Neuronal stem cell (in vitro differentiated cells): ENCODE measurements at regions not wholly inside any gene's neighbourhood (a gene's known extent, or its start where the extent isn't known, plus 50 kb on each side); places are given as distances from the start of the nearest gene placed in this dataset.
A peak's percentile ranks its signal among the peaks of the same experiment; 100 is the strongest.

Experiments
- DNase-seq: peaks from one replicate; pipeline ENCODE4 v3.0.0-alpha.2; 2013; ENCODE audit warnings: low spot score
- H2AFZ ChIP-seq: one replicate; pipeline ENCODE4 v1.6.1; 2013; ENCODE audit warnings: mild to moderate bottlenecking, low read length, inconsistent platforms
- H2AK5ac ChIP-seq: 2 replicates; pipeline ENCODE4 v1.6.1; 2013; ENCODE audit warnings: low read depth, mild to moderate bottlenecking, inconsistent platforms, low read length, moderate library complexity, mixed read lengths
- H2BK120ac ChIP-seq: 2 replicates; pipeline ENCODE4 v1.6.1; 2013; ENCODE audit warnings: low read depth, mild to moderate bottlenecking, inconsistent platforms, low read length, moderate library complexity, mixed read lengths
- H2BK12ac ChIP-seq: one replicate; pipeline ENCODE4 v1.6.1; 2013; ENCODE audit warnings: low read length, inconsistent platforms
- H2BK15ac ChIP-seq: 2 replicates; pipeline ENCODE4 v1.6.1; 2013; ENCODE audit warnings: mild to moderate bottlenecking, low read length, inconsistent platforms, mixed read lengths
- H2BK5ac ChIP-seq: one replicate; pipeline ENCODE4 v1.6.1; 2013; ENCODE audit warnings: inconsistent platforms, mild to moderate bottlenecking, low read length, moderate library complexity
- H3K14ac ChIP-seq: one replicate; pipeline ENCODE4 v1.6.1; 2013; ENCODE audit warnings: low read length, inconsistent platforms
- H3K18ac ChIP-seq: 2 replicates; pipeline ENCODE4 v1.6.1; 2013; ENCODE audit warnings: low read length, inconsistent platforms
- H3K23ac ChIP-seq: 2 replicates; pipeline ENCODE4 v1.6.1; 2013; ENCODE audit warnings: low read depth, mild to moderate bottlenecking, mixed read lengths, low read length, inconsistent platforms; ENCODE audit not compliant: poor library complexity
- H3K27ac ChIP-seq: replicated peaks from 3 replicates; pipeline ENCODE4 v1.5.1; 2013; ENCODE audit warnings: low read length, inconsistent platforms
- H3K27me3 ChIP-seq, 3 experiments: 2 replicates each; pipeline ENCODE4 v1.6.1; 2013; ENCODE audit warnings: low read length in 3 of 3, mild to moderate bottlenecking in 2 of 3, inconsistent platforms in 1 of 3, low read depth in 1 of 3, mixed read lengths in 1 of 3, moderate library complexity in 1 of 3; ENCODE audit not compliant: control insufficient read depth in 3 of 3, insufficient read depth in 3 of 3
- H3K36me3 ChIP-seq, 2 donors: replicated peaks in 1 of 2; 2 replicates each; pipeline ENCODE4 v1.6.1; 2013; ENCODE audit warnings: low read length in 2 of 2; ENCODE audit not compliant: control insufficient read depth in 2 of 2, insufficient read depth in 2 of 2
- H3K4ac ChIP-seq: 2 replicates; pipeline ENCODE4 v1.6.1; 2013; ENCODE audit warnings: inconsistent platforms, mild to moderate bottlenecking, low read length, moderate library complexity
- H3K4me1 ChIP-seq, 2 donors: 1 replicate in 1 of 2; 2 replicates in 1 of 2; pipeline ENCODE4 v1.6.1; 2013; ENCODE audit warnings: low read length in 2 of 2, low read depth in 1 of 2; ENCODE audit not compliant: control insufficient read depth in 2 of 2, insufficient read depth in 1 of 2
- H3K4me2 ChIP-seq: one replicate; pipeline ENCODE4 v1.6.1; 2013; ENCODE audit warnings: mild to moderate bottlenecking, low read length, inconsistent platforms; ENCODE audit not compliant: insufficient read depth, poor library complexity, severe bottlenecking
- H3K4me3 ChIP-seq, 2 donors: 2 replicates each; pipeline ENCODE4 v1.5.1; 2013; ENCODE audit warnings: low read length in 2 of 2, mild to moderate bottlenecking in 2 of 2, inconsistent platforms in 1 of 2, moderate library complexity in 1 of 2
- H3K79me1 ChIP-seq: one replicate; pipeline ENCODE4 v1.6.1; 2013; ENCODE audit warnings: low read depth, mild to moderate bottlenecking, inconsistent platforms, low read length, moderate library complexity
- H3K9ac ChIP-seq: one replicate; pipeline ENCODE4 v1.6.1; 2013; ENCODE audit warnings: mild to moderate bottlenecking, low read depth, low read length, inconsistent platforms; ENCODE audit not compliant: poor library complexity
- H3K9me3 ChIP-seq, 2 donors: replicated peaks in 1 of 2; 2 replicates each; pipeline versions ENCODE3 to v1.6.1; 2013; ENCODE audit warnings: low read length in 2 of 2, mild to moderate bottlenecking in 2 of 2, inconsistent platforms in 1 of 2, low read depth in 1 of 2, mixed read lengths in 1 of 2, moderate library complexity in 1 of 2; ENCODE audit not compliant: control insufficient read depth in 2 of 2, insufficient read depth in 1 of 2
- H4K8ac ChIP-seq: one replicate; pipeline ENCODE4 v1.6.1; 2013; ENCODE audit warnings: low read depth, mild to moderate bottlenecking, inconsistent platforms, low read length, moderate library complexity
- H4K91ac ChIP-seq: one replicate; pipeline ENCODE4 v1.6.1; 2013; ENCODE audit warnings: low read length, low read depth, mild to moderate bottlenecking, inconsistent platforms; ENCODE audit not compliant: poor library complexity
- WGBS, 2 donors: extraction: QIAGEN DNeasy Blood & Tissue Kit; methylation state at CpG; one replicate each; pipeline ENCODE4 v1.1.7; 2013; ENCODE audit warnings: missing lambda C conversion rate in 2 of 2, mixed read lengths in 1 of 2; ENCODE audit not compliant: insufficient read length in 2 of 2, insufficient replicate concordance in 1 of 2; ENCODE audit errors: extremely low coverage in 2 of 2; 5-methylcytosine and 5-hydroxymethylcytosine counted together

DNA sequence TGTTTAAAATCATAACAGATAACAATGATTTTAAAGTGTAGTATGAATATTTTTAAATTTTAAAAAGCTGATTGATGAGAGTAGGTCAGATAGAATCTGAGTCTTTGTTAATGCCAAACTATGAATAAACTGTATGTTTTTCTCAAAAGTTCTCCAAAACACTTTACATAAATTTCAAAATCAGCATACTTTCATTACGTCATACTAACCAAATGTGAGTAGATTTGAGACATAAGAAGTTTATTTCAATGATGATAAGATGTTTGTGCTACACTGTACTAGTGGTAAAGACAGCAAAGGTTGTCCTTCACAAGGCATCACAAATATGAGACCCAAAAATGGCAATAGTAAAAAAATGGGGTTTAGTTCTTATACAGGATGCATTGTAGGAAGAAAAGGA is 1342.9 kb downstream of the SI start:
- Histone ChIP-seq H3K14ac (no peak overlapping the region), H3K4me2 (no peak overlapping the region), H3K27ac (no peak overlapping the region), H2BK5ac (no peak overlapping the region), H2BK12ac (no peak overlapping the region), H3K9me3 (peaks cover 0 to 7% of the 10 kb centered on the region in 2 donors), H3K9ac (no peak overlapping the region), H2BK15ac (no peak overlapping the region), H2AK5ac (no peak overlapping the region), H3K4ac (no peak overlapping the region), H3K23ac (no peak overlapping the region), H2AFZ (no peak overlapping the region), H4K8ac (no peak overlapping the region), H3K4me3 (no peak overlapping the region), H3K18ac (no peak overlapping the region), H3K36me3 (no peaks in the 10 kb centered on the region), H2BK120ac (no peak overlapping the region), H3K79me1 (no peaks in the 10 kb centered on the region), H3K27me3 (no peaks in the 10 kb centered on the region), H3K4me1 (no peaks in the 10 kb centered on the region), H4K91ac (no peak overlapping the region)
- WGBS, 2 donors = no CpG with 5 or more reads among the region's 1 CpG
- no peak for DNase-seq

DNA sequence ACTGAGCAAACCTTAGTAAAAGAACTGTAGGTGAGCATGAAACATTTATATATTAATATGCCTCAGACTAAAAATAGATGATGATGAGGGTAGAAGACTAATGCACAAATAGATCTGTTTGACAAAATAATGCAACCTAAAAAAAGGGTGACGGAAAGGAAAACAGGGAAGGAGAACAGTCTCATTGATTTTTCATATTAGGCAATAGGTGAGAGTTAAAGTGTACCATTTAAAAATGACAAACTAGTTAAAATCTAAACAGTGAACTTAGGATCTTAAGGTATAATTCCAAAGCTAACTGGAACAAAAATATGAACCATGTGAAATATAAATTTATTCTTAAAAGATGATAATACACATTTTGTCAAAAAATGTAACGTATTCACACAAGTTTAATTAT is 1347.6 kb downstream of the SI start:
- no peak overlapping the region for H2BK12ac ChIP-seq
- DNase-seq = no peak
- H2BK5ac ChIP-seq = no peak overlapping the region
- no CpG with 5 or more reads among the region's 2 CpGs for WGBS, 2 donors
- no peak overlapping the region for H3K27ac ChIP-seq
- H3K79me1 ChIP-seq = no peaks in the 10 kb centered on the region
- H3K4me2 ChIP-seq = no peak overlapping the region
- no peak overlapping the region for H3K4ac ChIP-seq
- H3K27me3 ChIP-seq = no peaks in the 10 kb centered on the region
- H3K4me1 ChIP-seq = no peaks in the 10 kb centered on the region
- no peak overlapping the region for H3K23ac ChIP-seq
- no peak overlapping the region for H3K4me3 ChIP-seq
- no peaks in the 10 kb centered on the region for H3K36me3 ChIP-seq
- no peak overlapping the region for H2AFZ ChIP-seq
- no peak overlapping the region for H3K9ac ChIP-seq
- H4K91ac ChIP-seq = no peak overlapping the region
- no peak overlapping the region for H2BK120ac ChIP-seq
- no peak overlapping the region for H2AK5ac ChIP-seq
- H4K8ac ChIP-seq = no peak overlapping the region
- H3K14ac ChIP-seq = no peak overlapping the region
- H2BK15ac ChIP-seq = no peak overlapping the region
- no peak overlapping the region for H3K18ac ChIP-seq
- no peaks in the 10 kb centered on the region for H3K9me3 ChIP-seq

DNA sequence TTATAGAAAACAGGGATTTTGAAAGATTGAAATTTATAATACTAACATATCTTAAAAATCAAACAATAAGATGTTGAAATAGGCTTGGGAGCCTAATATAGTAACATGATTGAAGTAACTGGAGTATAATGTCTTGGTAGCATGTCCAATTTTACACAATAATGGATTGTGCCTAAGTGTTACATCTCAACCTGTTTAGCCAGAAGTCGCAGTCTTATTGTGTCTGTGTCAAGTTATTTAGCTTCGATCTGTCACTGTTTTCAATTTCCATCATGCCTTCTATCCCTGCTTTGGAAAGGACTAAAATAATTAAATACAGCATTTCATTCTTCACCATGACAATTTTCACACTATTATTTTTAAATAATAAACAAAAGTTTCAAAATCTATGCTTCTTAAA is 1352.2 kb downstream of the SI start:
- no peak for DNase-seq
- Histone ChIP-seq H4K91ac (no peak overlapping the region), H3K4me3 (no peak overlapping the region), H3K14ac (no peak overlapping the region), H2AFZ (no peak overlapping the region), H2BK120ac (no peak overlapping the region), H3K36me3 (no peaks in the 10 kb centered on the region), H3K4ac (no peak overlapping the region), H2AK5ac (no peak overlapping the region), H2BK12ac (no peak overlapping the region), H3K9ac (no peak overlapping the region), H4K8ac (no peak overlapping the region), H3K4me2 (no peak overlapping the region), H3K23ac (no peak overlapping the region), H2BK15ac (no peak overlapping the region), H3K79me1 (no peaks in the 10 kb centered on the region), H3K4me1 (no peaks in the 10 kb centered on the region), H2BK5ac (no peak overlapping the region), H3K27ac (no peak overlapping the region), H3K18ac (no peak overlapping the region), H3K27me3 (no peaks in the 10 kb centered on the region), H3K9me3 (peaks cover 2 to 5% of the 10 kb centered on the region in 2 donors)
- no CpG with 5 or more reads among the region's 2 CpGs for WGBS, 2 donors

DNA sequence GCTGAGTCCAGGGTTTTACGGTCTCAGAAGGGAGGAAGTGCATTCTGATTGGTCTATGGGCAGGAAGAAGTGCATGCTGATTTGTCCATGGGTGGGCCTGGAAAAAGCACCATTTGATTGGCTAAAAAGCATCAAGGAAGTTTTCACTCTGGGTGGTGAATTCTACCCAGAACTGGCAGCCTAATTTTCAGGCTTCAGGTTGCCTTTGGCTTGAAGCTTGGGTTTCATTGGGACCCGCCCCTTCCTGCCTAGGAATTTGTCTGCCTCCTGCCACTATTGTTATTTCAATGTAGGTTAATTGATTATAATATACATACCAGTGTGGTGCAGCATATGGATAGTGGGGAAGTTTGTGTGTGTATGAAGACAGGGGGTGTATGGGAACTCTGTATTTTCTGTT is 1355.9 kb downstream of the SI start:
- no peak overlapping the region for H2AK5ac ChIP-seq
- H3K79me1 ChIP-seq = no peaks in the 10 kb centered on the region
- no peak overlapping the region for H3K4me2 ChIP-seq
- H2BK120ac ChIP-seq = no peak overlapping the region
- H3K9ac ChIP-seq = no peak overlapping the region
- no peak overlapping the region for H3K4me3 ChIP-seq
- no peak overlapping the region for H4K91ac ChIP-seq
- no peak overlapping the region for H2BK15ac ChIP-seq
- peaks cover 2 to 5% of the 10 kb centered on the region in 2 donors for H3K9me3 ChIP-seq
- peak overlapping the region; percentile 40 for H2AFZ ChIP-seq
- no peak overlapping the region for H2BK5ac ChIP-seq
- no peaks in the 10 kb centered on the region for H3K4me1 ChIP-seq
- no peak overlapping the region for H3K14ac ChIP-seq
- H3K36me3 ChIP-seq = no peaks in the 10 kb centered on the region
- H3K27me3 ChIP-seq = no peaks in the 10 kb centered on the region
- no peak overlapping the region for H3K27ac ChIP-seq
- H3K4ac ChIP-seq = no peak overlapping the region
- DNase-seq = no peak
- no peak overlapping the region for H3K18ac ChIP-seq
- no peak overlapping the region for H4K8ac ChIP-seq
- no peak overlapping the region for H3K23ac ChIP-seq
- WGBS, 2 donors = no CpG with 5 or more reads among the region's 2 CpGs
- H2BK12ac ChIP-seq = no peak overlapping the region
